ENCODE measurements at regions not wholly inside any gene's neighbourhood (a gene's known extent, or its start where the extent isn't known, plus 50 kb on each side); places are given as distances from the start of the nearest gene placed in this dataset.
"Not testable (repeated sequence)": the region's sequence is repeated elsewhere in the genome, so short reads cannot be mapped to it uniquely, and the experiment has no call there.

GRCh38 chr3:72617424-72618024 is 230.7 kb downstream of the SHQ1 start:
- no peaks in the 10 kb centered on the region for H3K36me3 ChIP-seq
- no peak overlapping the region for H3K27ac ChIP-seq
- H3K9me3 ChIP-seq, result peaks cover 0 to 12% (median 0%) of the 10 kb centered on the region in 3 donors
- no peak for ATAC-seq
- H3K4me3 ChIP-seq, result no peak overlapping the region
- no peaks in the 10 kb centered on the region for H3K27me3 ChIP-seq
- no peak for TF ChIP-seq POLR2A (IDR thresholded peaks at IDR 0.05)
- WGBS, 2 donors (ENCODE audit: low coverage in 1 of 2), result 59 to 78% methylated on average over 4 to 5 of the region's 5 CpGs
- H3K4me1 ChIP-seq, result no peaks in the 10 kb centered on the region

- 92 to 95% methylated on average over 3 to 4 of the region's 6 CpGs for WGBS, 2 donors (ENCODE audit: low coverage in 1 of 2)
- Histone ChIP-seq H3K4me1 (no peaks in the 10 kb centered on the region), H3K27me3 (no peaks in the 10 kb centered on the region), H3K9me3 (peaks cover 0 to 12% (median 0%) of the 10 kb centered on the region in 3 donors), H3K4me3 (no peak overlapping the region), H3K36me3 (no peaks in the 10 kb centered on the region), H3K27ac (no peak overlapping the region)
- ATAC-seq, result no peak
- no peak for TF ChIP-seq POLR2AphosphoS5 (IDR thresholded peaks at IDR 0.05)
- TF ChIP-seq POLR2A (IDR thresholded peaks at IDR 0.05), result no peak
- no peak for TF ChIP-seq CTCF (IDR thresholded peaks at IDR 0.05)
- TF ChIP-seq EP300 (IDR thresholded peaks at IDR 0.05), result no peak
Measured at GRCh38 chr3:72615776-72616175, 232.5 kb downstream of the SHQ1 start.

DNA sequence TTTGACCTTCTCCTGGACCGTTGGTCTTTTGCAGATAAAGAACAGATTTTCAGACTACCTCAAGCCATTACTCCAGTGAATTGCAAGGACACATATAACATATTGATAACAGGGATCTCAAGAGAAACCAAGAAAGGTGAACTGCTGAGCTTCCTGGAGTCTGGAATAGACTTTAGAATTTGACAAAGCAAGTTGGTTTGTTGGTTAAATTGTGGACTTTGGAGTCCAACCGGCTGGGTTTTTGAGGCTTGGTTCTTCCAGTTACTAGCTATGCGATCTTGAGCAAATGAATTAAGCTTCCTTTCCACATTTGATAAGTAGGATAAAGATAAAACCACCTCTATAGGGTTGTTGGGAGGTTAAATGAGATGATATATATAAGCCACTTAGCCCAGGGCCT is 233.1 kb downstream of the SHQ1 start:
- WGBS, 2 donors (ENCODE audit: low coverage in 1 of 2), result 80 to 90% methylated on average over 1 to 3 of the region's 3 CpGs
- ATAC-seq, result no peak
- H3K4me3 ChIP-seq, result no peak overlapping the region
- no peaks in the 10 kb centered on the region for H3K36me3 ChIP-seq
- H3K9me3 ChIP-seq, result peaks cover 0 to 12% (median 0%) of the 10 kb centered on the region in 3 donors
- no peaks in the 10 kb centered on the region for H3K27me3 ChIP-seq
- no peak for TF ChIP-seq POLR2A (IDR thresholded peaks at IDR 0.05)
- TF ChIP-seq POLR2AphosphoS5 (IDR thresholded peaks at IDR 0.05), result no peak
- TF ChIP-seq CTCF (IDR thresholded peaks at IDR 0.05), result no peak
- no peak for TF ChIP-seq EP300 (IDR thresholded peaks at IDR 0.05)
- no peak overlapping the region for H3K27ac ChIP-seq
- no peaks in the 10 kb centered on the region for H3K4me1 ChIP-seq

- no peak overlapping the region for H3K27ac ChIP-seq
- ATAC-seq, result no peak
- H3K36me3 ChIP-seq, result no peaks in the 10 kb centered on the region
- no peak for TF ChIP-seq POLR2A (IDR thresholded peaks at IDR 0.05)
- no peak for TF ChIP-seq POLR2AphosphoS5 (IDR thresholded peaks at IDR 0.05)
- no peak for TF ChIP-seq CTCF (IDR thresholded peaks at IDR 0.05)
- TF ChIP-seq EP300 (IDR thresholded peaks at IDR 0.05), result no peak
- no peaks in the 10 kb centered on the region for H3K4me1 ChIP-seq
- WGBS, 2 donors (ENCODE audit: low coverage in 1 of 2), result 85 to 94% methylated on average over 3 to 5 of the region's 5 CpGs
- no peak overlapping the region for H3K4me3 ChIP-seq
- H3K9me3 ChIP-seq, result peaks cover 0 to 12% (median 0%) of the 10 kb centered on the region in 3 donors
- no peaks in the 10 kb centered on the region for H3K27me3 ChIP-seq
Measured at GRCh38 chr3:72614394-72615074, 233.7 kb downstream of the SHQ1 start.

- Histone ChIP-seq H3K4me3 (no peak overlapping the region), H3K9me3 (peaks cover 0 to 12% (median 0%) of the 10 kb centered on the region in 3 donors), H3K27ac (no peak overlapping the region), H3K4me1 (no peaks in the 10 kb centered on the region), H3K27me3 (no peaks in the 10 kb centered on the region), H3K36me3 (no peaks in the 10 kb centered on the region)
- ATAC-seq, result no peak
- TF ChIP-seq CTCF (IDR thresholded peaks at IDR 0.05), result no peak
- TF ChIP-seq POLR2AphosphoS5 (IDR thresholded peaks at IDR 0.05), result no peak
- TF ChIP-seq EP300 (IDR thresholded peaks at IDR 0.05), result no peak
- no peak for TF ChIP-seq POLR2A (IDR thresholded peaks at IDR 0.05)
- WGBS, 2 donors (ENCODE audit: low coverage in 1 of 2), result 100% methylated on average over 1 of the region's 1 CpG; no CpG with 5 or more reads in 1 of the 2 donors
Measured at GRCh38 chr3:72613871-72614270, 234.4 kb downstream of the SHQ1 start.

GRCh38 chr3:72609114-72609513 is 239.1 kb downstream of the SHQ1 start:
- not testable (repeated sequence) for H3K4me3 ChIP-seq, H3K9me3 ChIP-seq, H3K27ac ChIP-seq, H3K27me3 ChIP-seq, H3K4me1 ChIP-seq, H3K36me3 ChIP-seq, ATAC-seq
- WGBS, 2 donors (ENCODE audit: low coverage in 1 of 2), result 100% methylated on average over 3 of the region's 5 CpGs

Data from gastroesophageal sphincter (tissue), 4 donors.